Urinary bladder (tissue), 3 donors: ENCODE measurements at regions not wholly inside any gene's neighbourhood (a gene's known extent, or its start where the extent isn't known, plus 50 kb on each side); places are given as distances from the start of the nearest gene placed in this dataset.
"Not testable (repeated sequence)": the region's sequence is repeated elsewhere in the genome, so short reads cannot be mapped to it uniquely, and the experiment has no call there.

Experiments used
- DNase-seq: peaks from one replicate; pipeline ENCODE4 v3.0.0-alpha.2; 2015; ENCODE audit errors: extremely low spot score
- H3K27ac ChIP-seq: one replicate; pipeline ENCODE4 v1.5.1; 2013; ENCODE audit warnings: low read depth, mild to moderate bottlenecking, moderate library complexity
- H3K36me3 ChIP-seq: one replicate; pipeline ENCODE4 v1.6.1; 2013; ENCODE audit warnings: mild to moderate bottlenecking, moderate library complexity; ENCODE audit not compliant: insufficient read depth
- H3K4me1 ChIP-seq: one replicate; pipeline ENCODE4 v1.6.1; 2013; ENCODE audit warnings: mild to moderate bottlenecking, moderate library complexity; ENCODE audit not compliant: insufficient read depth
- H3K4me3 ChIP-seq: one replicate; pipeline ENCODE4 v1.5.1; 2013; ENCODE audit warnings: low read depth, low read length
- WGBS: extraction: QIAGEN DNeasy Blood & Tissue Kit; methylation state at CpG from one replicate; pipeline ENCODE4 v1.1.7; 2013; 5-methylcytosine and 5-hydroxymethylcytosine counted together
- donor health status: healthy with polysubstance abuse.
- donor health status: healthy.

DNA sequence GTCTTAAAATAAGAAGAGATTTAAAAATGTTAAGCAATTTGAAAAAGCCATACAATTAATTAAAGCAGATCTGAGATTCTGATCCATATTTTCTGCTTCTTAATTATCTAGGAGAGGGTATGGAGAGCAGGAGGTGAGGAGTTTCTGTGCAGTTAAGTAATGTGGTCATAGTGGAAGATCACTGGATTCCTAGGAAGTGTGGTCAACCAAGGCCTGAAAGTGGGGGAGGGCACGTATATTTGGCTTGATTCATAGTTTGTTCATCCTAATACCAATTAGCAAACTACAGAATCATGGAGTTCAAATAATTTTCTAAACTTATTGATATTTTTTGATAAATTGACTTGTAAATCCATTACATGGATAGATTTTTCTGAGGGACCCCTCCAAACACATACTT lies 768.3 kb downstream of the RAPGEF2 start:
- Histone ChIP-seq H3K4me1 (no peaks in the 10 kb centered on the region), H3K4me3 (no peak overlapping the region), H3K36me3 (no peaks in the 10 kb centered on the region), H3K27ac (no peak overlapping the region)
- 84% methylated on average over 1 of the region's 1 CpG for WGBS
- DNase-seq: no peak

DNA sequence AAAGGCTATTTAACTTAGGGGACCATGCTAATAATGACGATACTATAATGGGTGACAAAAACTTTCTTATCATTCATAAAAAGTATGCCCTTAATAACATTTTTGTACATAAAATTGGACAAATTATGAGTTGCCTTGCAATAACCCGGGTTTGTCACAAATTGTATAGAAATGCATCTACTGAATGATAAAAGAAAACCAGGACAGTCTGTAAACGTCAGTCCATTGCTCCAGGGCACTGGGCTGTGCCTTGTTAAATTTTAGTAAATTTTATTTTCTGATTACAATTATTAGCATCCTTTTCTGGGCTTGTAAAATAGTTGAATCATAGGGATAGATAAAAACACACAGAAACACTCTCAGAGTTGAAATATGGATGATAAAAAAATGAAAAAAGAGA lies 778.3 kb downstream of the RAPGEF2 start:
- DNase-seq: no peak
- no peaks in the 10 kb centered on the region for H3K36me3 ChIP-seq
- no peak overlapping the region for H3K4me3 ChIP-seq
- H3K27ac ChIP-seq: no peak overlapping the region
- no peaks in the 10 kb centered on the region for H3K4me1 ChIP-seq
- 55% methylated on average over 3 of the region's 3 CpGs for WGBS

DNA sequence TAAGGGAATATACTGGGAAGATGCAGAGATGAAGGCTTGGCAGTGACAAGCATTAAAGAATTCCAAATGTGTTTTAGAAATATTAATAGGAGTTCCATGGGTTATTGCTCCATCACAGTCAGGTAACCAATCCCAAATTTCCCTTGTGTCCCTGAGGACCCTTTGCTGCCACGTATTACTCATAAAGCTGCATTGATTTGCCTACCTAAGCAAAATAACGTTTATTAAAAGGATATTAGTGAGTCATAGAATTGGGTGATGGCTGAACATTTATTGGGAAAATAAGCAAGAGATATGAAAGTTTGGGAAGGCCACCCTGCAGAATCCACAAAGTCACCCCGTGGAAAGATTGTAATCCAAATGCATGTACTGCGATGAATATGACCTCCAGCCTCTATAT lies 782.1 kb downstream of the RAPGEF2 start:
- 77% methylated on average over 4 of the region's 4 CpGs for WGBS
- H3K27ac ChIP-seq: no peak overlapping the region
- no peak overlapping the region for H3K4me3 ChIP-seq
- H3K36me3 ChIP-seq: no peaks in the 10 kb centered on the region
- DNase-seq: no peak
- no peaks in the 10 kb centered on the region for H3K4me1 ChIP-seq

DNA sequence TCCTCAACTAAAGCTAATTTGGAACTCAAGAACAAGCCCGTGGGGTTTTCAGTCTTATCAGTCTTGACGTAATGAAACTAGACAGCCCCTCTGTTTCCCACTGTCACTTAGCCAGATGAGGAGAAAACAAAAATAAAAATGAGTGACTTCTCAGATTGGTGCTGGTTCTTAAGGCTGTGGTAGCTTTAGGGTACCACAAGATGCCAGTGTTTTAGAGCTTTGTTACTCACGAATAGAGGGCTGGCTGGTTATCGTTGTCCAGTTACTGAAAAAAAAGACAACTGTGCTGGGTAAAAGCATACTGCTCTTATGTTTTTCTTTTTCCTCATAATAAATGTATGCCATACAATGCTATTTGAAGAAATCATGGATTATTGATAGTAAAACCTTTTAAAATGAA lies 796.7 kb downstream of the RAPGEF2 start:
- no peak for DNase-seq
- Histone ChIP-seq H3K4me1 (no peaks in the 10 kb centered on the region), H3K4me3 (no peak overlapping the region), H3K27ac (no peak overlapping the region), H3K36me3 (no peaks in the 10 kb centered on the region)
- WGBS: 70% methylated on average over 4 of the region's 4 CpGs

DNA sequence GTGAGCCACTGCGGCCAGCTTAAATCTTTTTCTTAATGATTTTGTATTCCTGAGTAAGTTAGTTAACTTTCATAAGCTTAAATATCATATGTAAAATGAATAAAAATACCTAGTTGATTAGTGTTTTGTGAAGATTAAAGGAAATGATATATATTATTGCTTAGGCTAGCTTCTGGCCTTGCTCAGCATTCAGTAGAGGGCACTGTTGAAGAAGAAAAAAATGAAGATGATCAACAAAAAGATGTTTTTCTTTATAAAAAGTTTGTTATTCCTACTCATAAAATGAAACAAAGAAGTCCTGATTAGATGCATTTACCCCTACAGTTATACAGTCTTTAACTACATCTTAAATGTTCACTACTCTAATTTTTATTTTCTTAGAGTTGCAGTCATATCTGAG lies 797.7 kb downstream of the RAPGEF2 start:
- Histone ChIP-seq H3K4me3 (no peak overlapping the region), H3K27ac (no peak overlapping the region), H3K4me1 (no peaks in the 10 kb centered on the region), H3K36me3 (no peaks in the 10 kb centered on the region)
- DNase-seq: no peak
- WGBS: 100% methylated on average over 1 of the region's 1 CpG

DNA sequence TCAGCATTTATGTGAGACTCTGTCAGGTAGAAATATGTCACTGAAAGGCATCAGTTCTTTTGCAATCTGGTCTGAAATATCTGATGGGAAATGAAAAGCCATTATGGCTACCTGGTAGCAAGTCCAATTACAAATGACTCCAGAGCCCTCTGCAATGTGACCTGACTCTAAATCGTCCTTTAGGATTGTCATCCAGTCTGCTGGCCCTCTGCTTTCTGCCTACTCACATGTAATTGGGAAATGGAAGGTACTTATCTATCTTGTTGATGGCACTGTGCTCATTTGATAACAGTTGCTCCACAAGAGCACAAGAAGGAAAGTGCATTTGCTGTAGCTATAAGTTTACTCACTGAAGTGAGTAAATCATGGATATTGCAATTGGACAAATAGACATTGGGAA lies 799.8 kb downstream of the RAPGEF2 start:
- Histone ChIP-seq H3K4me1 (no peaks in the 10 kb centered on the region), H3K36me3 (no peaks in the 10 kb centered on the region), H3K27ac (no peak overlapping the region), H3K4me3 (no peak overlapping the region)
- DNase-seq: no peak
- WGBS: 0% methylated on average over 1 of the region's 1 CpG

DNA sequence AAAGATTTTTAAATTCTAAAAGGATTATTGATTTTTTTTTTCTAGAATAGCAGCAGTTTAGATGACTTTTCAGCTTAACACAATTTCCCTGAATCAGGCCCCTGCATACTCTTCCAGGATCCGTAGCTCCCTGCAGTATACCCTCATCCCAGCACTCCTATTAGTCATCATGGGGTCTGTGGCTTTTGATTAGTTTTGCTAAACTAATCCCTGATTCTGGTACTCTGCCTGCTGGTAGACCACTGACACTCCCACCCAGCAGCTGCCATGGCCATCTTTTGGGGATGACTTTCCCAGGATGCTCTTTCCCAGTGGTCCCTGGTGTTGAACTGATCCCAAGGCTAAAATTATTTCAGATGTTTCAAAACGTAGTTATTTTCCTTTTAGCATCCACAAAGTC lies 802.0 kb downstream of the RAPGEF2 start:
- Histone ChIP-seq H3K4me1 (no peaks in the 10 kb centered on the region), H3K36me3 (no peaks in the 10 kb centered on the region), H3K4me3 (no peak overlapping the region), H3K27ac (no peak overlapping the region)
- no peak for DNase-seq
- 61% methylated on average over 2 of the region's 2 CpGs for WGBS

DNA sequence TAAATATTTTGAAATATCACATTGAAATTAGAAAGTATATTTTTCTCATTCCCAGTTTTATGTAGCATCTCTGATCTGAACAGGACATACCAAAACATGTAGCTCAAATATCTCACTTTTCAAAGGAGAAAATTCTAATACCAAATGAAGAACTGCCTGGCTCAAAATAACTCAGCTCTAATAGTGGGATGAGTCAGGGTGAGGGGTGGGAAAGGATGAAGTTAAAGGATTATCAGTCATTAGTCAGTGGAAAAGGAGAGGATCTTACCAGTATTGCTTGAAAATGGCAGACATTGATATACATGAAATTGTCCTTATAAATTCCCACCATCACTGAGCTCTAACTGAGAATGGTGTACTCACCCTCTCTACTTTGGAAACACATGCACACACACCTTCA lies 803.2 kb downstream of the RAPGEF2 start:
- H3K27ac ChIP-seq: no peak overlapping the region
- H3K4me1 ChIP-seq: no peaks in the 10 kb centered on the region
- DNase-seq: no peak
- H3K36me3 ChIP-seq: no peaks in the 10 kb centered on the region
- no peak overlapping the region for H3K4me3 ChIP-seq

DNA sequence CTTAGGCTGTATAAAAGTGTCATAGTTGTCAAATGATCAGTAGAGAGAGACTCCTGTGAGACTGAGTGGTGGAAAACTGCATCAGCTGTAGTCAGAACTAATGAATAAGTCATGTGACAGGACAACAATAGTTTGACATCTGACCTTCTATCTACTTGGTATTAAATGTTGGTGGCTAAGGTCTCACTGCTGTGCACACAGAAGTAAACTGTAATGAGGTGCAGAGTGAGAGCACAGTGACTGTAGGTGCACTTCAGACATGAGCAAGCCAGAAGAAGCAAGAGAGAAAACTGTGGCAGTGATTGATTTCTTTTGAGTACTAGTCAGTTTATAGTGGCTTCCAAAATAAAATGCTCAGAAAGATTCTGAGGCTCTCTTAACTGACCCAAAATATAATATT lies 803.6 kb downstream of the RAPGEF2 start:
- DNase-seq: no peak
- H3K36me3 ChIP-seq: no peaks in the 10 kb centered on the region
- H3K4me1 ChIP-seq: no peaks in the 10 kb centered on the region
- H3K27ac ChIP-seq: no peak overlapping the region
- H3K4me3 ChIP-seq: no peak overlapping the region

DNA sequence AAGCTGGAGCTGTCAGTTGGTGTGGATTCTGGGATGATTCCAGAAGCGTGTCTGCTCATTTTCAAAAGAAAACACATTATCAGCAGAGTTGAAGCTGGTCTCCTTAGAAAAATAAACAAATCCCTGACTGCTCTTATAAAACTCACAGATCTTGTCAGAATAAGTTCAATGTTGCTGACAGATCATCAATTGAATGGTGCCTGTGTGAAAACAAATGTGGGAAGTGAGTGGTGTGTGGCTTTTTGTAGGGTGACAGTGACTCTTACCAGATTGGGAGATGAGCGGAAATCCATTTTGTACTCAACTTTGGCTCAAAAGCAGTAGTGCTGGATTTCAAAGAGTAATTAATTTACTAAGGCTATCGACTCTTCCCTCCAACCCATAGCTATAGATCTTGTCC lies 807.8 kb downstream of the RAPGEF2 start:
- no peaks in the 10 kb centered on the region for H3K36me3 ChIP-seq
- DNase-seq: no peak
- 48% methylated on average over 3 of the region's 3 CpGs for WGBS
- H3K4me1 ChIP-seq: no peaks in the 10 kb centered on the region
- H3K27ac ChIP-seq: no peak overlapping the region
- no peak overlapping the region for H3K4me3 ChIP-seq

DNA sequence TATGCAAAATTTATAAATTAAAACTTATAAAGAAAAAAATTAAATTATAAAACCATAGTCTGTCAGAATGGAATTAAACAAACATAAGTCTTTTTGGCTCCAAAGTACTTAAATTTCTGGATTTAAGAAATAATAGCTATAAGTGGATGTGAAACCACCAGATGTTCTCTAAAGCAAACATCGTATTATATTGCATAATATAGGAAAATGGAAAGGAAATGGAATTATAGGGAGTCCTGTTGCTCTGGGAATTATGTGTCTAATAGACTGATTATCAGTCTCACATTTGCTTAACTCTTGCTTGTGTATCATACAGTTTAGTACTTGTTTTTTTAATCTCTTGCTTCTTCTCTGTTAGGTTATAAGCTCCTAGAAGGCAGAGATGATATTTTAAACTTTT lies 819.2 kb downstream of the RAPGEF2 start:
- WGBS: 52% methylated on average over 1 of the region's 1 CpG

DNA sequence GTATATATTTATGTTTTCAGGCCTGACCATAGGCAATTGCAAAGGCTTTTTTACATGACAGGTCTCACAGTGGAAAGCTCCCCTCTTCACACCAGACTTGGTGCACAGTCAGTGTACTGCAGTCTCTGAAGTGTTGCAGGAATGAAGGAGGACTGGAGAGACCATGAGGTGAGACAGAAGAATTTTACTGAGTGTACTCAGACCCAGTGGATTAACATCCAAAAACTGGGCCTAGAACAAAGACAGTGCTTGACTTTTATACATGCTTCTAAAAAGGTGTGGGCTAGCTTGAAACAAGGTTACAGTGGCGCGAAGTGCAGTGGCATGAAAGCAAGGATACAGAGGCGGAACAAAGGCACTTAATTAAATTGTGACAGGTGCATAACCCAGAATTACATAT lies 822.9 kb downstream of the RAPGEF2 start:
- Histone ChIP-seq H3K36me3 (no peaks in the 10 kb centered on the region), H3K4me1 (no peaks in the 10 kb centered on the region), H3K27ac (no peak overlapping the region), H3K4me3 (no peak overlapping the region)
- no peak for DNase-seq
- WGBS: 97% methylated on average over 3 of the region's 3 CpGs

More for the DNA sequence above, 819.2 kb downstream of the RAPGEF2 start:
- H3K27ac ChIP-seq: no peak overlapping the region
- no peaks in the 10 kb centered on the region for H3K36me3 ChIP-seq
- DNase-seq: no peak
- H3K4me3 ChIP-seq: no peak overlapping the region
- H3K4me1 ChIP-seq: no peaks in the 10 kb centered on the region

DNA sequence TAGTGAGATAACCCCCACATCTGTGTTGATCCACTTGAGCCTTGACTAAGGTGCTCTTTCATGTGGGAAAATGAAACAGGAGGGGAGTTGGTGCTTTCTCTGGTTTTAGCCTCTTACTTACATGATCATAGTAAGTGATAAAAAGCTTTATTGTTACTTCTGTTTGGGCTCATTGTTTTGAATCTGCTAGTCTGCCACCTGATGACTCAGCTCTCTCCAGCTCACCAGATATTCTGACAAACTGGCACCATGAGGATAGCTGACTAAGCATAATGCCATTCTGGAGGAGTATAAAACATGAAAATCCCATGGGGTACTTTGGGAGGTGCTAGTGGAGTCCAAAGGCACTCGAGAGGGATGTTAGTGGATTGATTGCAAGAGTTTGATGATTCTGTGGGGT lies 824.0 kb downstream of the RAPGEF2 start:
- Histone ChIP-seq H3K27ac (no peak overlapping the region), H3K4me1 (no peaks in the 10 kb centered on the region), H3K36me3 (no peaks in the 10 kb centered on the region), H3K4me3 (no peak overlapping the region)
- DNase-seq: no peak
- WGBS: 59% methylated on average over 1 of the region's 1 CpG

DNA sequence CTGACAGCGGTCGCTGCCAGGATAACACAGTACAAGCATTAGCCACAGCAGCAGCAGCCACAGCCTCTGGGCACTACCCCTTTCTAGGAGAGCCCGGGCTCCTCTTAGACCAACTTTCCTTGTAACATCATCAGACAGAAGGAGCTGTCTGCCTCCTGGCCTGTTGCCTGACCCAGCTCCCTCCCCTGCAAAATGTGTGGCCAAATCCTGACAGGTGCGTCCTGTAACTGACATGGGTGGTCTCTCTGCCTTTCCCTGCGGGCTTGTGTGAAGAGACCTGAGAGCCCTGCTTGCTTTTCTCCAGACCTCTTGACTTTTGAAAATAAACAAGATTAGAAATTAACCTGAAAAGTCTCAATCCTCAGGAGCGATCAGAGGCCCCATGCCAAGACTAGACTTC lies 824.9 kb downstream of the RAPGEF2 start:
- Histone ChIP-seq H3K4me1 (no peaks in the 10 kb centered on the region), H3K27ac (no peak overlapping the region), H3K4me3 (no peak overlapping the region), H3K36me3 (no peaks in the 10 kb centered on the region)
- no peak for DNase-seq
- 83% methylated on average over 6 of the region's 6 CpGs for WGBS

DNA sequence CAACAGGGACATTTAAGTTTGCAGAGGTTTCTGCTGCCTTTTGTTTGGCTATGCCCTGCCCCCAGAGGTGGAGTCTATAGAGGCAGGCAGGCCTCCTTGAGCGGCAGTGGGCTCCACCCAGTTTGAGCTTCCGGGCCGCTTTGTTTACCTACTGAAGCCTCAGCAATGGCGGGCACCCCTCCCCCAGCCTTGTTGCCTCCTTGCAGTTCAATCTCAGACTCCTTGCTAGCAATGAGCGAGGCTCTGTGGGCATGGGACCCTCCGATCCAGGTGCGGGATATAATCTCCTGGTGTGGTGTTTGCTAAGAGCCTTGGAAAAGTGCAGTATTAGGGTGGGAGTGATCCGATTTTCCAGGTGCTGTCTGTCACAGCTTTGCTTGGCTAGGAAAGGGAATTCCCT lies 831.7 kb downstream of the RAPGEF2 start:
- H3K27ac ChIP-seq, DNase-seq, H3K4me1 ChIP-seq, H3K36me3 ChIP-seq, H3K4me3 ChIP-seq: not testable (repeated sequence)
- WGBS: 92% methylated on average over 8 of the region's 8 CpGs
